GM12892 (cell line): ENCODE measurements at regions not wholly inside any gene's neighbourhood (a gene's known extent, or its start where the extent isn't known, plus 50 kb on each side); places are given as distances from the start of the nearest gene placed in this dataset.

Source experiments
- POLR2A ChIP-seq: IDR thresholded peaks from 2 replicates; pipeline ENCODE4 v1.6.1; 2011; ENCODE audit warnings: low read depth, low read length, control low read depth
- TAF1 ChIP-seq: IDR thresholded peaks from 2 replicates; pipeline ENCODE4 v1.6.1; 2011; ENCODE audit warnings: low read depth, mild to moderate bottlenecking, control low read depth, low read length, borderline replicate concordance

GRCh38 chr7:42639930-42640329, 271.9 kb downstream of the C7orf25 start:
- TF ChIP-seq TAF1, result no peak
- TF ChIP-seq POLR2A, result no peak
